ENCODE measurements at regions not wholly inside any gene's neighbourhood (a gene's known extent, or its start where the extent isn't known, plus 50 kb on each side); places are given as distances from the start of the nearest gene placed in this dataset.

DNA sequence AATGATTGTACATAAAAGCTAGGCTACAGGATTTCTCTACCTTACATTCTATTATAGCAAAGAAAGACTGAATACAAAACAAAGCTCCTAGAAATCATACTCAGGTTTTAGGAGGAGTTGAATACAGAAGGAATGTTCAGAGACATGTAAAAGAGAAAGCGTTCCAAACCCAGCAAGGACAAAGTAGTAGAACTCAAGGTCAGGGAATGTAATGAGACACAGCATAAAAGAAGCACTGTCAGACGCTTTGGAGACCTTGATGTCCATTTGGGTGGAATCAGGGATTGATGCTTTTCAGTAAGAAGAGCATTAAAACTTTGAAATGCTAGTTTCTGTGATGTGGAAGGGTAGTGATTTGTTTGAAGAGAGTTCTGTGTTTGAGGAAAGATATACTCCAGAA is 303.6 kb downstream of the PCDH7 start:
- TF ChIP-seq CTCF (IDR thresholded peaks at IDR 0.05) (no peak), POLR2AphosphoS5 (IDR thresholded peaks at IDR 0.05; ENCODE audit: low read depth, low read length) (no peak), REST (IDR thresholded peaks at IDR 0.05; ENCODE audit: insufficient read depth in 1 of 2, low read depth in 2 of 2, low read length in 1 of 2) (no peak), SIN3A (IDR thresholded peaks at IDR 0.05; ENCODE audit: borderline replicate concordance, insufficient read depth, low read depth, low read length) (no peak), TCF7L2 (IDR thresholded peaks at IDR 0.05; ENCODE audit: low read depth, low read length) (no peak)

All from Panc1 (cell line).